Keratinocyte (primary cell): ENCODE measurements at regions not wholly inside any gene's neighbourhood (a gene's known extent, or its start where the extent isn't known, plus 50 kb on each side); places are given as distances from the start of the nearest gene placed in this dataset.

Source experiments
- DNase-seq: peaks from one replicate; pipeline ENCODE4 v3.0.0-alpha.2; 2011; ENCODE audit warnings: low read depth, missing footprints, low spot score
- FAIRE-seq: peaks from 2 replicates; lab custom pipeline; 2011; peaks lifted over from hg19 to GRCh38; lab: Jason Lieb, UNC
- H2AFZ ChIP-seq: 2 replicates; pipeline ENCODE4 v1.6.0; 2012; ENCODE audit warnings: low read length, control low read depth, inconsistent platforms; ENCODE audit not compliant: control insufficient read depth
- H3K27ac ChIP-seq: 2 replicates; pipeline ENCODE4 v1.5.1; 2011; ENCODE audit warnings: low read length; ENCODE audit not compliant: control insufficient read depth, insufficient read depth
- H3K27me3 ChIP-seq: 3 replicates; pipeline ENCODE4 v1.6.0; 2011; ENCODE audit warnings: low read length; ENCODE audit not compliant: control insufficient read depth, insufficient read depth; ENCODE audit errors: extremely low read depth
- H3K36me3 ChIP-seq, 2 experiments: 2 replicates in 1 of 2; 3 replicates in 1 of 2; pipeline ENCODE4 v1.5.1; 2011; ENCODE audit warnings: low read length in 2 of 2, mild to moderate bottlenecking in 1 of 2; ENCODE audit not compliant: control insufficient read depth in 2 of 2, insufficient read depth in 2 of 2; ENCODE audit errors: extremely low read depth in 1 of 2
- H3K4me1 ChIP-seq: 3 replicates; pipeline ENCODE4 v1.5.1; 2011; ENCODE audit warnings: low read length; ENCODE audit not compliant: control insufficient read depth, insufficient read depth; ENCODE audit errors: extremely low read depth
- H3K4me2 ChIP-seq: 3 replicates; pipeline ENCODE4 v1.6.0; 2011; ENCODE audit warnings: low read depth, low read length; ENCODE audit not compliant: control insufficient read depth, insufficient read depth; ENCODE audit errors: extremely low read depth
- H3K4me3 ChIP-seq, 3 experiments: fragments of 200-600 bp in 1 of 3; sonication (generic) in 1 of 3; 2 replicates in 2 of 3; 3 replicates in 1 of 3; pipeline ENCODE4 v1.5.1; 2011 to 2016; ENCODE audit warnings: low read length in 3 of 3, mild to moderate bottlenecking in 3 of 3, control low read depth in 2 of 3, inconsistent platforms in 1 of 3, low read depth in 1 of 3, mixed read lengths in 1 of 3, mixed run types in 1 of 3, moderate library complexity in 1 of 3; ENCODE audit not compliant: control insufficient read depth in 2 of 3, insufficient read depth in 2 of 3; ENCODE audit errors: extremely low read depth in 1 of 3
- H3K79me2 ChIP-seq: 2 replicates; pipeline ENCODE4 v1.6.0; 2012; ENCODE audit warnings: low read length; ENCODE audit not compliant: control insufficient read depth, insufficient read depth
- H3K9ac ChIP-seq: 3 replicates; pipeline ENCODE4 v1.6.0; 2011; ENCODE audit warnings: low read length; ENCODE audit not compliant: control insufficient read depth, insufficient read depth; ENCODE audit errors: extremely low read depth
- H3K9me1 ChIP-seq: 3 replicates; pipeline ENCODE4 v1.6.0; 2011; ENCODE audit warnings: low read length; ENCODE audit not compliant: control insufficient read depth, insufficient read depth; ENCODE audit errors: extremely low read depth
- H3K9me3 ChIP-seq: 2 replicates; pipeline ENCODE4 v1.5.1; 2012; ENCODE audit warnings: low read depth, low read length; ENCODE audit not compliant: control insufficient read depth
- H4K20me1 ChIP-seq: 3 replicates; pipeline ENCODE4 v1.6.0; 2011; ENCODE audit warnings: low read length; ENCODE audit not compliant: control insufficient read depth, insufficient read depth; ENCODE audit errors: extremely low read depth
- EZH2 ChIP-seq: IDR thresholded peaks from one replicate; pipeline ENCODE4 v1.6.1; 2012; ENCODE audit warnings: inconsistent platforms, mild to moderate bottlenecking, low read length, moderate library complexity
- dilution Hi-C: fragments of 300-500 bp; cut with MboI; formaldehyde crosslinking; loops from one replicate; pipeline ENCODE4 v1.7.0; 2020; ENCODE audit warnings: low sequenced_read_pairs; ENCODE audit not compliant: extremely low pct_ligation_motif_present
- TF ChIP-seq, protein P1 (sequence below), 3 experiments: IDR thresholded peaks in 1 of 3; conservative IDR thresholded peaks in 1 of 3; optimal IDR thresholded peaks in 1 of 3; 2 replicates in 2 of 3; 3 replicates in 1 of 3; pipeline versions ENCODE3 to v1.5.1; 2011; ENCODE audit warnings: low read length in 3 of 3, mild to moderate bottlenecking in 3 of 3, moderate library complexity in 2 of 3, control low read depth in 1 of 3, inconsistent platforms in 1 of 3; ENCODE audit not compliant: insufficient read depth in 2 of 3; ENCODE audit errors: extremely low read depth in 1 of 3

DNA sequence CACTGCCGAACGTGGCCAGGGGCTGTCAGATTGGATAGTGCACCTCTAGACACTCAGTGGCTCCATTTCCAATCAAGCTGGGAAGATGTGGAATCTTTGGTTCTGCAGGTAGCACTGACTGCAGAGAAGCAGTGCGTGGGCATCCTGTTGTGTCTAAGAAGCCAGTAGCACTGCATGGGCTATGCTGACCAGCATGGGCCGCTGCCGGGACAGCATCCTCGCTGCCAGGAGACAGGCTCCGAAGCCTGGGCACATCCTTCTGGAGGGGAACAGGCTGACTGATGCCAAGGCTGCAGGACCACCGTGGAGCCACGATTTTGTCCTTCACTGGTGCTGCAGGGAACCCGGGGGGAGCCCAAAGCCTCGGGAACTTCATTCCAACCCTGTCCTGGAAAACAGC lies 649.4 kb downstream of the NPHP4 start:
- H3K9me1 ChIP-seq, result no peaks in the 10 kb centered on the region
- dilution Hi-C loops, result no loop called here

DNA sequence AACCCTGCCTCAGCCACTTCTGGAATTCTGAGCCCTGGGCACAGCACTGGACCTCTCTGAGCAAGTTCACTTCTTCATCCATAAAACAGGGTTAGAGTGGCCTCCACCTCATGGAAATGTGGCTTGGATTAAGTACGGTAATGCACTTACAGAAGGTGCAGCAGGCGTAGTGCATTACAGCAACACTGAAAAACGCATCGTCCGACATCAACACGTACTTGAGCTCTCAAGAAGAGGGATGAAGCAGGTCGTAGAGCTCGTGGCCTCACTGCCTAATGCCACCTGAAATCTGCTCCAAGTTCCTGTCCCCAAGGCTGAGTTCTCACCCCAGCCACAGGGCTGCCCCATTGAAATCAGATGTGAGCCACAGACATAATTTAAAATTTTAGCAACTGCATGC lies 650.1 kb downstream of the NPHP4 start:
- no peak overlapping the region for H3K4me3 ChIP-seq
- no peaks in the 10 kb centered on the region for H4K20me1 ChIP-seq
- no peaks in the 10 kb centered on the region for H3K9me1 ChIP-seq
- H3K79me2 ChIP-seq, result no peaks in the 10 kb centered on the region
- H2AFZ ChIP-seq, result no peak overlapping the region
- H3K27me3 ChIP-seq, result no peaks in the 10 kb centered on the region
- FAIRE-seq (no peak), DNase-seq (no peak)
- no peak overlapping the region for H3K4me2 ChIP-seq
- TF ChIP-seq, protein P1, sequence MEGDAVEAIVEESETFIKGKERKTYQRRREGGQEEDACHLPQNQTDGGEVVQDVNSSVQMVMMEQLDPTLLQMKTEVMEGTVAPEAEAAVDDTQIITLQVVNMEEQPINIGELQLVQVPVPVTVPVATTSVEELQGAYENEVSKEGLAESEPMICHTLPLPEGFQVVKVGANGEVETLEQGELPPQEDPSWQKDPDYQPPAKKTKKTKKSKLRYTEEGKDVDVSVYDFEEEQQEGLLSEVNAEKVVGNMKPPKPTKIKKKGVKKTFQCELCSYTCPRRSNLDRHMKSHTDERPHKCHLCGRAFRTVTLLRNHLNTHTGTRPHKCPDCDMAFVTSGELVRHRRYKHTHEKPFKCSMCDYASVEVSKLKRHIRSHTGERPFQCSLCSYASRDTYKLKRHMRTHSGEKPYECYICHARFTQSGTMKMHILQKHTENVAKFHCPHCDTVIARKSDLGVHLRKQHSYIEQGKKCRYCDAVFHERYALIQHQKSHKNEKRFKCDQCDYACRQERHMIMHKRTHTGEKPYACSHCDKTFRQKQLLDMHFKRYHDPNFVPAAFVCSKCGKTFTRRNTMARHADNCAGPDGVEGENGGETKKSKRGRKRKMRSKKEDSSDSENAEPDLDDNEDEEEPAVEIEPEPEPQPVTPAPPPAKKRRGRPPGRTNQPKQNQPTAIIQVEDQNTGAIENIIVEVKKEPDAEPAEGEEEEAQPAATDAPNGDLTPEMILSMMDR (optimal IDR thresholded peaks at IDR 0.05 in 1 of 3, IDR thresholded peaks at IDR 0.05 in 1 of 3, conservative IDR thresholded peaks at IDR 0.05 in 1 of 3; ENCODE audit: extremely low read depth in 1 of 3, insufficient read depth in 2 of 3, low read length in 3 of 3), result no peak
- no peak for TF ChIP-seq EZH2
- H3K9ac ChIP-seq, result no peak overlapping the region
- no peaks in the 10 kb centered on the region for H3K4me1 ChIP-seq
- H3K36me3 ChIP-seq, result no peaks in the 10 kb centered on the region
- dilution Hi-C loops, result no loop called here
- H3K9me3 ChIP-seq, result no peaks in the 10 kb centered on the region
- no peak overlapping the region for H3K27ac ChIP-seq

More for the DNA sequence above, 649.4 kb downstream of the NPHP4 start:
- no peaks in the 10 kb centered on the region for H3K27me3 ChIP-seq
- no peaks in the 10 kb centered on the region for H3K9me3 ChIP-seq
- TF ChIP-seq, protein P1 (optimal IDR thresholded peaks at IDR 0.05 in 1 of 3, IDR thresholded peaks at IDR 0.05 in 1 of 3, conservative IDR thresholded peaks at IDR 0.05 in 1 of 3; ENCODE audit: extremely low read depth in 1 of 3, insufficient read depth in 2 of 3, low read length in 3 of 3), result no peak
- TF ChIP-seq EZH2, result no peak
- H2AFZ ChIP-seq, result no peak overlapping the region
- H3K4me2 ChIP-seq, result no peak overlapping the region
- no peaks in the 10 kb centered on the region for H3K4me1 ChIP-seq
- no peak overlapping the region for H3K4me3 ChIP-seq
- H3K36me3 ChIP-seq, result no peaks in the 10 kb centered on the region
- H3K9ac ChIP-seq, result no peak overlapping the region
- DNase-seq (no peak), FAIRE-seq (no peak)
- no peaks in the 10 kb centered on the region for H3K79me2 ChIP-seq
- no peak overlapping the region for H3K27ac ChIP-seq
- H4K20me1 ChIP-seq, result no peaks in the 10 kb centered on the region
